ENCODE measurements at regions not wholly inside any gene's neighbourhood (a gene's known extent, or its start where the extent isn't known, plus 50 kb on each side); places are given as distances from the start of the nearest gene placed in this dataset.

GRCh38 chr2:106011380-106011779 is 182.7 kb downstream of the UXS1 start:
- H3K27me3 ChIP-seq (ENCODE audit: control insufficient read depth in 2 of 2, insufficient read depth in 2 of 2, low read length in 2 of 2) = no peaks in the 10 kb centered on the region
- no peak overlapping the region for H3K4me3 ChIP-seq
- FAIRE-seq (no peak), ATAC-seq (no peak), DNase-seq (ENCODE audit: extremely low read depth in 1 of 4, low spot score in 3 of 4) (no peak)
- no peak overlapping the region for H3K9ac ChIP-seq (ENCODE audit: insufficient read depth in 1 of 2, low read depth in 2 of 2, low read length in 2 of 2)
- WGBS (ENCODE audit: insufficient coverage, low coverage, missing lambda C conversion rate) = 0% methylated on average over 2 of the region's 2 CpGs
- BruUV-seq (replicated peaks) = no TSS peak
- no peak overlapping the region for H3K27ac ChIP-seq (ENCODE audit: extremely low read depth, low read depth, low read length)
- H2AFZ ChIP-seq (ENCODE audit: low read depth, low read length) = no peak overlapping the region; the same call in 1 of the 2 replicates
- no peaks in the 10 kb centered on the region for H3K36me3 ChIP-seq (ENCODE audit: control insufficient read depth, insufficient read depth, low read length)
- CTCF ChIA-PET (ENCODE audit: low intra/inter-chr PET ratio) = no interaction called here
- no peaks in the 10 kb centered on the region for H3K79me2 ChIP-seq (ENCODE audit: control insufficient read depth, insufficient read depth, low read length)
- intact Hi-C loops (cut with micrococcal nuclease) = no loop called here
- no peaks in the 10 kb centered on the region for H3K9me3 ChIP-seq (replicated peaks; ENCODE audit: control insufficient read depth, insufficient read depth, low read depth, low read length)
- H3K4me2 ChIP-seq (ENCODE audit: insufficient read depth, low read length) = no peak overlapping the region
- in situ Hi-C loops (cut with MboI) = no loop called here
- H3K9me1 ChIP-seq (ENCODE audit: control insufficient read depth, insufficient read depth, low read length) = no peaks in the 10 kb centered on the region
- TF ChIP-seq ELF2 (CRISPR knock-in tag; IDR thresholded peaks at IDR 0.05) (no peak), TRIM25 (IDR thresholded peaks at IDR 0.05; ENCODE audit: borderline replicate concordance) (no peak), C11orf30 (IDR thresholded peaks at IDR 0.05; ENCODE audit: low read depth) (no peak), PHB2 (IDR thresholded peaks at IDR 0.05; ENCODE audit: low read depth) (no peak), CBFA2T2 (conservative IDR thresholded peaks at IDR 0.05) (no peak), RHOXF2B (CRISPR knock-in tag; conservative IDR thresholded peaks at IDR 0.05) (no peak), ZNF584 (CRISPR knock-in tag; IDR thresholded peaks at IDR 0.05; ENCODE audit: low read depth) (no peak), ELF4 (CRISPR knock-in tag; IDR thresholded peaks at IDR 0.05) (no peak), ZNF134 (CRISPR knock-in tag; conservative IDR thresholded peaks at IDR 0.05) (no peak), NELFE (IDR thresholded peaks at IDR 0.05; ENCODE audit: insufficient read depth, insufficient read length) (no peak)
- TF ChIP-seq, protein P1, sequence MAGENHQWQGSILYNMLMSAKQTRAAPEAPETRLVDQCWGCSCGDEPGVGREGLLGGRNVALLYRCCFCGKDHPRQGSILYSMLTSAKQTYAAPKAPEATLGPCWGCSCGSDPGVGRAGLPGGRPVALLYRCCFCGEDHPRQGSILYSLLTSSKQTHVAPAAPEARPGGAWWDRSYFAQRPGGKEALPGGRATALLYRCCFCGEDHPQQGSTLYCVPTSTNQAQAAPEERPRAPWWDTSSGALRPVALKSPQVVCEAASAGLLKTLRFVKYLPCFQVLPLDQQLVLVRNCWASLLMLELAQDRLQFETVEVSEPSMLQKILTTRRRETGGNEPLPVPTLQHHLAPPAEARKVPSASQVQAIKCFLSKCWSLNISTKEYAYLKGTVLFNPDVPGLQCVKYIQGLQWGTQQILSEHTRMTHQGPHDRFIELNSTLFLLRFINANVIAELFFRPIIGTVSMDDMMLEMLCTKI (IDR thresholded peaks at IDR 0.05; ENCODE audit: partially characterized antibody) = no peak
- TF ChIP-seq, protein P2, sequence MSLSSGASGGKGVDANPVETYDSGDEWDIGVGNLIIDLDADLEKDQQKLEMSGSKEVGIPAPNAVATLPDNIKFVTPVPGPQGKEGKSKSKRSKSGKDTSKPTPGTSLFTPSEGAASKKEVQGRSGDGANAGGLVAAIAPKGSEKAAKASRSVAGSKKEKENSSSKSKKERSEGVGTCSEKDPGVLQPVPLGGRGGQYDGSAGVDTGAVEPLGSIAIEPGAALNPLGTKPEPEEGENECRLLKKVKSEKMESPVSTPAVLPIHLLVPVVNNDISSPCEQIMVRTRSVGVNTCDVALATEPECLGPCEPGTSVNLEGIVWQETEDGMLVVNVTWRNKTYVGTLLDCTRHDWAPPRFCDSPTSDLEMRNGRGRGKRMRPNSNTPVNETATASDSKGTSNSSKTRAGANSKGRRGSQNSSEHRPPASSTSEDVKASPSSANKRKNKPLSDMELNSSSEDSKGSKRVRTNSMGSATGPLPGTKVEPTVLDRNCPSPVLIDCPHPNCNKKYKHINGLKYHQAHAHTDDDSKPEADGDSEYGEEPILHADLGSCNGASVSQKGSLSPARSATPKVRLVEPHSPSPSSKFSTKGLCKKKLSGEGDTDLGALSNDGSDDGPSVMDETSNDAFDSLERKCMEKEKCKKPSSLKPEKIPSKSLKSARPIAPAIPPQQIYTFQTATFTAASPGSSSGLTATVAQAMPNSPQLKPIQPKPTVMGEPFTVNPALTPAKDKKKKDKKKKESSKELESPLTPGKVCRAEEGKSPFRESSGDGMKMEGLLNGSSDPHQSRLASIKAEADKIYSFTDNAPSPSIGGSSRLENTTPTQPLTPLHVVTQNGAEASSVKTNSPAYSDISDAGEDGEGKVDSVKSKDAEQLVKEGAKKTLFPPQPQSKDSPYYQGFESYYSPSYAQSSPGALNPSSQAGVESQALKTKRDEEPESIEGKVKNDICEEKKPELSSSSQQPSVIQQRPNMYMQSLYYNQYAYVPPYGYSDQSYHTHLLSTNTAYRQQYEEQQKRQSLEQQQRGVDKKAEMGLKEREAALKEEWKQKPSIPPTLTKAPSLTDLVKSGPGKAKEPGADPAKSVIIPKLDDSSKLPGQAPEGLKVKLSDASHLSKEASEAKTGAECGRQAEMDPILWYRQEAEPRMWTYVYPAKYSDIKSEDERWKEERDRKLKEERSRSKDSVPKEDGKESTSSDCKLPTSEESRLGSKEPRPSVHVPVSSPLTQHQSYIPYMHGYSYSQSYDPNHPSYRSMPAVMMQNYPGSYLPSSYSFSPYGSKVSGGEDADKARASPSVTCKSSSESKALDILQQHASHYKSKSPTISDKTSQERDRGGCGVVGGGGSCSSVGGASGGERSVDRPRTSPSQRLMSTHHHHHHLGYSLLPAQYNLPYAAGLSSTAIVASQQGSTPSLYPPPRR (CRISPR knock-in tag; IDR thresholded peaks at IDR 0.05; ENCODE audit: borderline replicate concordance) = no peak
- TF ChIP-seq, protein P3, sequence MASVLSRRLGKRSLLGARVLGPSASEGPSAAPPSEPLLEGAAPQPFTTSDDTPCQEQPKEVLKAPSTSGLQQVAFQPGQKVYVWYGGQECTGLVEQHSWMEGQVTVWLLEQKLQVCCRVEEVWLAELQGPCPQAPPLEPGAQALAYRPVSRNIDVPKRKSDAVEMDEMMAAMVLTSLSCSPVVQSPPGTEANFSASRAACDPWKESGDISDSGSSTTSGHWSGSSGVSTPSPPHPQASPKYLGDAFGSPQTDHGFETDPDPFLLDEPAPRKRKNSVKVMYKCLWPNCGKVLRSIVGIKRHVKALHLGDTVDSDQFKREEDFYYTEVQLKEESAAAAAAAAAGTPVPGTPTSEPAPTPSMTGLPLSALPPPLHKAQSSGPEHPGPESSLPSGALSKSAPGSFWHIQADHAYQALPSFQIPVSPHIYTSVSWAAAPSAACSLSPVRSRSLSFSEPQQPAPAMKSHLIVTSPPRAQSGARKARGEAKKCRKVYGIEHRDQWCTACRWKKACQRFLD (CRISPR knock-in tag; IDR thresholded peaks at IDR 0.05) = no peak
- POLR2A ChIA-PET = no interaction called here
- H4K20me1 ChIP-seq (replicated peaks; ENCODE audit: control insufficient read depth, insufficient read depth, low read length) = no peaks in the 10 kb centered on the region
- no peaks in the 10 kb centered on the region for H3K4me1 ChIP-seq (replicated peaks in 1 of 2; ENCODE audit: control insufficient read depth in 2 of 2, insufficient read depth in 2 of 2, low read length in 2 of 2)
